Neuronal stem cell (in vitro differentiated cells): ENCODE measurements at regions not wholly inside any gene's neighbourhood (a gene's known extent, or its start where the extent isn't known, plus 50 kb on each side); places are given as distances from the start of the nearest gene placed in this dataset.

ENCODE experiments used
- DNase-seq: peaks from one replicate; pipeline ENCODE4 v3.0.0-alpha.2; 2013; ENCODE audit warnings: low spot score
- H2AFZ ChIP-seq: one replicate; pipeline ENCODE4 v1.6.1; 2013; ENCODE audit warnings: mild to moderate bottlenecking, low read length, inconsistent platforms
- H2AK5ac ChIP-seq: 2 replicates; pipeline ENCODE4 v1.6.1; 2013; ENCODE audit warnings: low read depth, mild to moderate bottlenecking, inconsistent platforms, low read length, moderate library complexity, mixed read lengths
- H2BK120ac ChIP-seq: 2 replicates; pipeline ENCODE4 v1.6.1; 2013; ENCODE audit warnings: low read depth, mild to moderate bottlenecking, inconsistent platforms, low read length, moderate library complexity, mixed read lengths
- H2BK12ac ChIP-seq: one replicate; pipeline ENCODE4 v1.6.1; 2013; ENCODE audit warnings: low read length, inconsistent platforms
- H2BK15ac ChIP-seq: 2 replicates; pipeline ENCODE4 v1.6.1; 2013; ENCODE audit warnings: mild to moderate bottlenecking, low read length, inconsistent platforms, mixed read lengths
- H2BK5ac ChIP-seq: one replicate; pipeline ENCODE4 v1.6.1; 2013; ENCODE audit warnings: inconsistent platforms, mild to moderate bottlenecking, low read length, moderate library complexity
- H3K14ac ChIP-seq: one replicate; pipeline ENCODE4 v1.6.1; 2013; ENCODE audit warnings: low read length, inconsistent platforms
- H3K18ac ChIP-seq: 2 replicates; pipeline ENCODE4 v1.6.1; 2013; ENCODE audit warnings: low read length, inconsistent platforms
- H3K23ac ChIP-seq: 2 replicates; pipeline ENCODE4 v1.6.1; 2013; ENCODE audit warnings: low read depth, mild to moderate bottlenecking, mixed read lengths, low read length, inconsistent platforms; ENCODE audit not compliant: poor library complexity
- H3K27ac ChIP-seq: replicated peaks from 3 replicates; pipeline ENCODE4 v1.5.1; 2013; ENCODE audit warnings: low read length, inconsistent platforms
- H3K27me3 ChIP-seq, 3 experiments: 2 replicates each; pipeline ENCODE4 v1.6.1; 2013; ENCODE audit warnings: low read length in 3 of 3, mild to moderate bottlenecking in 2 of 3, inconsistent platforms in 1 of 3, low read depth in 1 of 3, mixed read lengths in 1 of 3, moderate library complexity in 1 of 3; ENCODE audit not compliant: control insufficient read depth in 3 of 3, insufficient read depth in 3 of 3
- H3K36me3 ChIP-seq, 2 donors: replicated peaks in 1 of 2; 2 replicates each; pipeline ENCODE4 v1.6.1; 2013; ENCODE audit warnings: low read length in 2 of 2; ENCODE audit not compliant: control insufficient read depth in 2 of 2, insufficient read depth in 2 of 2
- H3K4ac ChIP-seq: 2 replicates; pipeline ENCODE4 v1.6.1; 2013; ENCODE audit warnings: inconsistent platforms, mild to moderate bottlenecking, low read length, moderate library complexity
- H3K4me1 ChIP-seq, 2 donors: 1 replicate in 1 of 2; 2 replicates in 1 of 2; pipeline ENCODE4 v1.6.1; 2013; ENCODE audit warnings: low read length in 2 of 2, low read depth in 1 of 2; ENCODE audit not compliant: control insufficient read depth in 2 of 2, insufficient read depth in 1 of 2
- H3K4me2 ChIP-seq: one replicate; pipeline ENCODE4 v1.6.1; 2013; ENCODE audit warnings: mild to moderate bottlenecking, low read length, inconsistent platforms; ENCODE audit not compliant: insufficient read depth, poor library complexity, severe bottlenecking
- H3K4me3 ChIP-seq, 2 donors: 2 replicates each; pipeline ENCODE4 v1.5.1; 2013; ENCODE audit warnings: low read length in 2 of 2, mild to moderate bottlenecking in 2 of 2, inconsistent platforms in 1 of 2, moderate library complexity in 1 of 2
- H3K79me1 ChIP-seq: one replicate; pipeline ENCODE4 v1.6.1; 2013; ENCODE audit warnings: low read depth, mild to moderate bottlenecking, inconsistent platforms, low read length, moderate library complexity
- H3K9ac ChIP-seq: one replicate; pipeline ENCODE4 v1.6.1; 2013; ENCODE audit warnings: mild to moderate bottlenecking, low read depth, low read length, inconsistent platforms; ENCODE audit not compliant: poor library complexity
- H3K9me3 ChIP-seq, 2 donors: replicated peaks in 1 of 2; 2 replicates each; pipeline versions ENCODE3 to v1.6.1; 2013; ENCODE audit warnings: low read length in 2 of 2, mild to moderate bottlenecking in 2 of 2, inconsistent platforms in 1 of 2, low read depth in 1 of 2, mixed read lengths in 1 of 2, moderate library complexity in 1 of 2; ENCODE audit not compliant: control insufficient read depth in 2 of 2, insufficient read depth in 1 of 2
- H4K8ac ChIP-seq: one replicate; pipeline ENCODE4 v1.6.1; 2013; ENCODE audit warnings: low read depth, mild to moderate bottlenecking, inconsistent platforms, low read length, moderate library complexity
- H4K91ac ChIP-seq: one replicate; pipeline ENCODE4 v1.6.1; 2013; ENCODE audit warnings: low read length, low read depth, mild to moderate bottlenecking, inconsistent platforms; ENCODE audit not compliant: poor library complexity
- WGBS, 2 donors: extraction: QIAGEN DNeasy Blood & Tissue Kit; methylation state at CpG; one replicate each; pipeline ENCODE4 v1.1.7; 2013; ENCODE audit warnings: missing lambda C conversion rate in 2 of 2, mixed read lengths in 1 of 2; ENCODE audit not compliant: insufficient read length in 2 of 2, insufficient replicate concordance in 1 of 2; ENCODE audit errors: extremely low coverage in 2 of 2; 5-methylcytosine and 5-hydroxymethylcytosine counted together

GRCh38 chr6:140782941-140783340 is 1349.8 kb upstream of the GJE1 start:
- no peaks in the 10 kb centered on the region for H3K9me3 ChIP-seq
- no peaks in the 10 kb centered on the region for H3K79me1 ChIP-seq
- H2BK15ac ChIP-seq = no peak overlapping the region
- H3K27me3 ChIP-seq = no peaks in the 10 kb centered on the region
- no peak overlapping the region for H3K4me2 ChIP-seq
- no peak overlapping the region for H4K91ac ChIP-seq
- no peak overlapping the region for H3K4me3 ChIP-seq
- no peak overlapping the region for H2BK120ac ChIP-seq
- no peaks in the 10 kb centered on the region for H3K36me3 ChIP-seq
- H3K27ac ChIP-seq = no peak overlapping the region
- no peak overlapping the region for H2BK12ac ChIP-seq
- no peak overlapping the region for H2AK5ac ChIP-seq
- H3K18ac ChIP-seq = no peak overlapping the region
- DNase-seq = no peak
- H3K14ac ChIP-seq = no peak overlapping the region
- no peak overlapping the region for H2BK5ac ChIP-seq
- WGBS, 2 donors = no CpG with 5 or more reads among the region's 1 CpG
- no peak overlapping the region for H3K4ac ChIP-seq
- no peak overlapping the region for H3K23ac ChIP-seq
- H2AFZ ChIP-seq = no peak overlapping the region
- H3K9ac ChIP-seq = no peak overlapping the region
- H4K8ac ChIP-seq = no peak overlapping the region
- no peaks in the 10 kb centered on the region for H3K4me1 ChIP-seq

GRCh38 chr6:140779991-140780596 is 1352.6 kb upstream of the GJE1 start:
- no peak overlapping the region for H2BK15ac ChIP-seq
- no peak overlapping the region for H3K4me2 ChIP-seq
- H3K4ac ChIP-seq = no peak overlapping the region
- H2BK5ac ChIP-seq = peak overlapping the region; percentile 43
- no peaks in the 10 kb centered on the region for H3K36me3 ChIP-seq
- H3K18ac ChIP-seq = peak overlapping the region; percentile 8
- DNase-seq = no peak
- no peak overlapping the region for H2AFZ ChIP-seq
- no peak overlapping the region for H3K23ac ChIP-seq
- H3K9me3 ChIP-seq = no peaks in the 10 kb centered on the region
- no peak overlapping the region for H4K91ac ChIP-seq
- WGBS, 2 donors = no CpG with 5 or more reads among the region's 5 CpGs
- no peaks in the 10 kb centered on the region for H3K4me1 ChIP-seq
- no peak overlapping the region for H3K9ac ChIP-seq
- no peaks in the 10 kb centered on the region for H3K79me1 ChIP-seq
- no peaks in the 10 kb centered on the region for H3K27me3 ChIP-seq
- H2AK5ac ChIP-seq = no peak overlapping the region
- H3K14ac ChIP-seq = no peak overlapping the region
- no peak overlapping the region for H3K27ac ChIP-seq
- H2BK120ac ChIP-seq = no peak overlapping the region
- H2BK12ac ChIP-seq = no peak overlapping the region
- H4K8ac ChIP-seq = no peak overlapping the region
- no peak overlapping the region for H3K4me3 ChIP-seq

- H3K9ac ChIP-seq = no peak overlapping the region
- H3K23ac ChIP-seq = no peak overlapping the region
- no peaks in the 10 kb centered on the region for H3K4me1 ChIP-seq
- no peak overlapping the region for H3K4me3 ChIP-seq
- H2AK5ac ChIP-seq = no peak overlapping the region
- no peak overlapping the region for H3K14ac ChIP-seq
- no peak overlapping the region for H4K91ac ChIP-seq
- H2BK12ac ChIP-seq = no peak overlapping the region
- H3K4ac ChIP-seq = no peak overlapping the region
- no peak overlapping the region for H2BK5ac ChIP-seq
- H3K27ac ChIP-seq = no peak overlapping the region
- no peak overlapping the region for H2BK15ac ChIP-seq
- H4K8ac ChIP-seq = no peak overlapping the region
- no CpG with 5 or more reads among the region's 2 CpGs for WGBS, 2 donors
- H2AFZ ChIP-seq = no peak overlapping the region
- H3K4me2 ChIP-seq = no peak overlapping the region
- H3K36me3 ChIP-seq = no peaks in the 10 kb centered on the region
- H3K9me3 ChIP-seq = no peaks in the 10 kb centered on the region
- DNase-seq = no peak
- H3K79me1 ChIP-seq = no peaks in the 10 kb centered on the region
- H3K18ac ChIP-seq = no peak overlapping the region
- no peaks in the 10 kb centered on the region for H3K27me3 ChIP-seq
- no peak overlapping the region for H2BK120ac ChIP-seq
Observed at GRCh38 chr6:140779341-140779740, 1353.4 kb upstream of the GJE1 start.

- H2BK15ac ChIP-seq = no peak overlapping the region
- whole genome bisulfite sequencing, 2 donors = no CpG with 5 or more reads among the region's 4 CpGs
- no peak overlapping the region for H3K4me2 ChIP-seq
- no peaks in the 10 kb centered on the region for H3K9me3 ChIP-seq
- no peak overlapping the region for H2AK5ac ChIP-seq
- no peaks in the 10 kb centered on the region for H3K79me1 ChIP-seq
- no peak overlapping the region for H2BK12ac ChIP-seq
- no peak overlapping the region for H3K4ac ChIP-seq
- H3K27ac ChIP-seq = no peak overlapping the region
- no peak overlapping the region for H3K23ac ChIP-seq
- H3K27me3 ChIP-seq = no peaks in the 10 kb centered on the region
- H2BK5ac ChIP-seq = no peak overlapping the region
- no peak overlapping the region for H4K91ac ChIP-seq
- no peak overlapping the region for H3K9ac ChIP-seq
- no peak overlapping the region for H2BK120ac ChIP-seq
- H3K4me3 ChIP-seq = no peak overlapping the region
- no peak overlapping the region for H3K18ac ChIP-seq
- DNase-seq = no peak
- H3K4me1 ChIP-seq = no peaks in the 10 kb centered on the region
- no peak overlapping the region for H4K8ac ChIP-seq
- H3K36me3 ChIP-seq = no peaks in the 10 kb centered on the region
- H3K14ac ChIP-seq = no peak overlapping the region
- H2AFZ ChIP-seq = no peak overlapping the region
Observed at GRCh38 chr6:140777780-140778179, 1354.9 kb upstream of the GJE1 start.
